A549 (cell line): ENCODE measurements at regions not wholly inside any gene's neighbourhood (a gene's known extent, or its start where the extent isn't known, plus 50 kb on each side); places are given as distances from the start of the nearest gene placed in this dataset.

ENCODE experiments used
- CEBPB ChIP-seq, 2 experiments: fragments of >200 bp in 1 of 2; sonication (Bioruptor Twin) in 1 of 2; formaldehyde crosslinking in 1 of 2; IDR thresholded peaks; 2 replicates each; pipeline ENCODE4 v1.6.1; 2012 to 2016
- CTCF ChIP-seq: fragments of >200 bp; sonication (Bioruptor Twin); formaldehyde crosslinking; IDR thresholded peaks from 3 replicates; pipeline ENCODE4 v1.5.1; 2016

GRCh38 chrX:150087612-150088011 is 149.3 kb upstream of the EOLA2 start:
- TF ChIP-seq CTCF, result no peak
- no peak for TF ChIP-seq CEBPB (IDR thresholded peaks at IDR 0.05)
